RCC 7860 (cell line): ENCODE measurements at regions not wholly inside any gene's neighbourhood (a gene's known extent, or its start where the extent isn't known, plus 50 kb on each side); places are given as distances from the start of the nearest gene placed in this dataset.

Experiments
- DNase-seq: peaks from one replicate; pipeline ENCODE4 v3.0.0-alpha.2; 2015; ENCODE audit warnings: low spot score
- FAIRE-seq: peaks from 2 replicates; lab custom pipeline; 2012; peaks lifted over from hg19 to GRCh38; lab: Jason Lieb, UNC

DNA sequence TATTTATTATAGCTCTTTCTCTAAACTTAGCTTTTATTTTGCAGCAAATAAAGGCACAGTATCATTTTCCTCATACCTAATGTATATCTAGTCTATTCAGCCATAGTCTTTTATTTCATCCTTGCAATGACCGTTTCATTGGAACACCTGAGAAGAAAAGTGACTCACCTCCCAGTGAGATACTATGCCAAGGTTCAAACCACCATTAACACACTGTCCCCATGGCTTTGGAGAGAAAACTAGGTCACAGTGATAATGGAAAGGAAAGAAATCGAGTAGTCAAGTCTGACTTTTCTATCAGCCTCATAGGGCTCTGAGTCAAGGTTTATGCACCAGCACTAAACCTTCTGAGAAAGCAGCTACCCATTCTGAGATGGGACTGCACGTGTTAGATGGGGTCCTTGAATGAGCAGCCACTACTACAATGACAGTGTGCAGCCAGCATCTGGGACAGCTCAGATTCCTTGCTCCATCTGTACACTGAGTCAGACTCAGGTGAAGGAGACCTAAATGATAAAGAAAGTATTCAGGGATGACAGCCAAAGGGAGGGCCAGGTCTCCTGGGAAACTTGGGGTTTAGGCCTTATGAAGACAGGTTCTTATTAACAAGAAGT is 971.1 kb upstream of the ACVR2A start:
- DNase-seq = no peak

DNA sequence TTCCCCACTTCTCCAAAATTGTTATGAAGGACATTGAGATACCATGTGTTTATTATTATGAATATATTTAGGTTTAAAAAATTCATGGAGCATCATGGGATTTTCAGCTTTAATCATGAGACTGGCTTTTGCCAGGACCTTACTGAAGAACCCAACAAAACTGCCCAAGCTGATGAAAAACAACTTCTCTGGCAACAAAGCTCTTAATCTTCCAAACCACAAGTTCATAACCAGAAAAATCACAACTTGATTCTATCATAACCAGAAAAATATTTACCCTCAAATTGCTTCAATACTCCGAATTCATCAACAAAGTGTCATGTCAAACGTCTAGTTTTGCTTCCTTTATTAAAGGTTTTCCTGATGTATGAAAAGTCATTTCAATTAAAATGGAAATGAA is 971.8 kb upstream of the ACVR2A start:
- DNase-seq (no peak), FAIRE-seq (no peak)

More for the DNA sequence above, 971.1 kb upstream of the ACVR2A start:
- no peak for FAIRE-seq

DNA sequence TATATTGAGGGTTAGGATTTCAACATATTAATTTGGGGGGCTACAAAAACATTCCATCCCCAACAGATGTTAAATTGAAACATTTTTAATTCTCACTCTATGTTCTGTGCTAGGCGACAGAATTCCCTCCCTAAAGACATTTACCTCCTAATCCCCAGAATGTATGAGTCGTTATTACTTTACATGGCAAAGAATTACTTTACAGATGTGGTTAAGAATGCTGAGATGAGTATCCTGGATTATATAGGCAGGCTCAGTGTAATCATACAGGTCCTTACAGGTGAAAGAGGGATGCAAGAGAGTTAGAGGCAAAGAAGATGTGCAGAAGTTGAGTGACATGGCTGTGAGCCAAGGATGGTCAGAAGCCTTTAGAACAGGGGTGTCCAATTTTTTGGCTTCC is 974.1 kb upstream of the ACVR2A start:
- FAIRE-seq (no peak), DNase-seq (no peak)

DNA sequence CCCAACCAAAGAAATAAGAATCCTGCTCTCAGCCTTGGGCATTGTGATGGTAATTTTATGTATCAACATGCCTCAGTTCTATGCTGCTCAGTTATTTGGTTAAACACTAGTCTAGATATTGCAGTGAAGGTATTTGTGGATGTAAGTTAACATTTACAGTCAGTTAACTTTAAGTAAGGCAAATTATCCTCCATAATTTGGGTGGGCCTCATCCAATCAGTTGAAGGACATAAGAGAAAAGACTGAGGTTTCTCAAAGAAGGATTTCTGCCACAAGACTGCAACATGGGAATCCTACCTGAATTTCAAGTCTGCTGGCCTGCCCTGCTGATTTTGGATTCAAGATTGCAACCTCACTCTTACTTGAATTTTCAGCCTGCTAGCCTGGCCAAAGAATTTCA is 975.5 kb upstream of the ACVR2A start:
- no peak for DNase-seq
- FAIRE-seq = no peak

DNA sequence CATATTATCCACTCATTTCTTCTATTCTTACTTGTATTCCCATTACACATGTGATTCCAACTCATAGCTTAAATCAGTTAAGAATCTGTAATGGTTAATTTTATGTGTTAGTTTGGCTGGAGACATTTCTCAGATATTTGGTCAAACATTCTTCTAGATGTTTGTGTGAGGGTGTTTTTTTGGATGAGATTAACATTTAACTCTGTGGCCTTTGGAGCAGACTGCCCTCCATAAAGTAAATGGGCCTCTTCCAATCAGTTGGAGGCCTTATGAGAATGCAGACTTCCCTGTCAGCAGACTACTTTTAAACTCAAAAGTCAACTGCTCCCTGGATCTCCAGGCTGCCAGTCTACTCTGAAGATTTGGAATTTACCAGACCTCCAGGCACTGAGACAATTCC is 976.8 kb upstream of the ACVR2A start:
- no peak for DNase-seq

DNA sequence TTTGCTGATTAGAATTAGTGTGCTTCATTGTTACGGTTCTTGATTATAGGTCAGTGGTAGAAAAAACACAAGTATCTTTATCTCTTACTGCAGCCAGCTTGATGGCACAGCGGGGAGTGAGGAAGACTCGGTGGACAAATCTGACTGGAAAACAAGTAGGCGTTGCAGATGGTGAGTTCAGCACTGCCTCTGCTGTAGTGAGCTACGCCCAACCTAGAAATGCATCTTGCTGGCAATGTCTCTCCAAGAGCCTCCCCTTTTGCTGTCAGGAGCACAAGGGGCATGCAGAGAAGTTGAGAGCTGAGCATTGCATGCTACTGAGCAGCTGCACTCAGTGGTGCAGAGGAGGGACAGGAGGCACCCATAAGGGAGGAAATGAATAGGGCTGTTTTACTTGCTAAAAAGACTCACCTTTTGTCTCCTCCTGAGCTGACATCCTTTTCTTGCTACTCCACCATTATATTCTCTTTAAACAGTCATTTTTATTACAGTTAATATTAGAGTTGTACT is 977.3 kb upstream of the ACVR2A start:
- FAIRE-seq (no peak), DNase-seq (no peak)

More for the DNA sequence above, 976.8 kb upstream of the ACVR2A start:
- FAIRE-seq = no peak

DNA sequence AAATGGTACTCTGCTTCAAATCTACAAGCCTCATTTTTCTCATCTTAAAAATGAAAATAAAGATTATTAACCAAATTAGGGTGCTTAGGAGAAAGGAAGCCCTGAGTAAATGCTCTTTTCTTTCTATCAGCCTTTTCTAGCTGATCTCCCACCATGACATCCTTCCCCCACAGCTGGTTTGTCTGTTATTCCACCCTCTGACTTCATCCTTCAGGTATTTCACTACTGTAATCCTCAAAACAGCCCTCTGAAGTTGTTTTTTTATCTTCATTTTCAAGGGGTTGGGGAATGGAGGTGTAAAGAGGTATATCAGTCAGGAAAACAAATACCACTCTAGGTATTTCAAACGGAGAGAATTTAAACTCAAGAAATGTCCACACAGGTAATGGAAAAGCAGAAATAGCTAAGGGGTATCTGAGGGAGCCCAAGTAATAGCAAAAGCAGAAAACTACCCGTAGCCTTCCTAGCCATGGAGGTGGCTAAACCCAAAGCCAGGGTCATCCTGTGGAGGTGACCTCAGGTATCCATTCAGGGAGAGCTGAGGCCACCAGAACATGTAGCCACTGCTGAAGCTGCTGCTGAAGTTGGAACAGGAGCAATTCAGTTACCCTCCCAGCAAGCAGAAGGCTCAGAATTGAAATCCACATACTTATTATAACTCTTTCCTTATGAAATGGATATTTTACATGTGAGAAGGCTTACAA is 990.9 kb upstream of the ACVR2A start:
- no peak for DNase-seq
- FAIRE-seq = no peak

DNA sequence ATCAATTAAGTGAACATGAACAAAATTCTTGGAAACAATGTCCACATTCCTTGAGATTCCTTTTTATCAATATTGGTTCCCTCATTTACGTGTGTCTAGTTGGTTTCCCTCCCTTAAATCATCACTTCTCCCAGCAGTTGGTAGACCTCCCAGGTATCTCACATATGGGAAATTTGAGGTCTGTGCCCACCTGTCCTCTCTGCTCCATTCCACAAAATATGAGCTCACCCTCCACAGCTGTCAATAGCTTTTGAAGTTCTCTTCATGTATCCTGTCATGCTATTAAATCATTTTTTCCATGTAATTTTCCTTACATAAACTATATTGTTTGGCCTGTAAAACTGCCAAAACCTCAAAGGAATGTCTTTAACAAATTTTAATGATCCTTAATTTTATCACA is 992.2 kb upstream of the ACVR2A start:
- no peak for FAIRE-seq
- no peak for DNase-seq

DNA sequence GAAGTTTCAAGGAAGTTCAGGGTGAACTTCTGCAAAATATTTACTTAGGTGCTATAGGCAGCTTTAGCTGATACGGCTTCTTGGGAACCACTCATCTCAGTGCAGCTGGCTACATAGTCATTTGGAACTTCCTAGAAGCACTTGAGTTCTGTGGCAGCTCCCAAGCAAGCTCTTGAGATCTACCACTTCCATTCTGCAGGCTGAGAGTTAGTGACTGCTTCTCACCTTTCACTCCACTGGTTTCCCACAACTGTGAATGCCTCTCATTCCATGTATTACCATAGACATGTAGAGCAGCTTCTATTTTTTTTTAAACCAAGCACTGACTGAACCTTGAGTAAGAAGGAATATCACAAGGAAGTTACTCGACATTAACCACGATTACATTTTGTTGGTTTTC is 994.1 kb upstream of the ACVR2A start:
- FAIRE-seq (no peak), DNase-seq (no peak)

DNA sequence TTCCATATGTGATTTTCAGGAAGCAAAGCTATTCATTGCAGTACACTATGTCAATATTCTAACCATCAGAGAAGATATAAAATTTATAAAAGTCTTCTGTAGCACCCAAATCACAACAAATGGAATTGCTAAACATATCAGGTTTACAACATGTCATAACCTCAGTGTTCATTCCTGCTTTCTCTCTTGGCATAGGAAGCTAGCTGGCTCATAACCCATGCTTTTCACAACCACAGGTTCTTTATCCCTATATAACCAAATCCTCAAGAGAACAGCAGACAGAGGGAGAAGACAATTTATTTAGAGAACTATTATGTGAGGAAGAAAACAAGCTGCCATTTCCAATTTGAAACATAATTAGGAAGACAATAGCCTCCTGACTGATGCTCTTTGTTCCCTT is 997.0 kb upstream of the ACVR2A start:
- no peak for DNase-seq
- no peak for FAIRE-seq

DNA sequence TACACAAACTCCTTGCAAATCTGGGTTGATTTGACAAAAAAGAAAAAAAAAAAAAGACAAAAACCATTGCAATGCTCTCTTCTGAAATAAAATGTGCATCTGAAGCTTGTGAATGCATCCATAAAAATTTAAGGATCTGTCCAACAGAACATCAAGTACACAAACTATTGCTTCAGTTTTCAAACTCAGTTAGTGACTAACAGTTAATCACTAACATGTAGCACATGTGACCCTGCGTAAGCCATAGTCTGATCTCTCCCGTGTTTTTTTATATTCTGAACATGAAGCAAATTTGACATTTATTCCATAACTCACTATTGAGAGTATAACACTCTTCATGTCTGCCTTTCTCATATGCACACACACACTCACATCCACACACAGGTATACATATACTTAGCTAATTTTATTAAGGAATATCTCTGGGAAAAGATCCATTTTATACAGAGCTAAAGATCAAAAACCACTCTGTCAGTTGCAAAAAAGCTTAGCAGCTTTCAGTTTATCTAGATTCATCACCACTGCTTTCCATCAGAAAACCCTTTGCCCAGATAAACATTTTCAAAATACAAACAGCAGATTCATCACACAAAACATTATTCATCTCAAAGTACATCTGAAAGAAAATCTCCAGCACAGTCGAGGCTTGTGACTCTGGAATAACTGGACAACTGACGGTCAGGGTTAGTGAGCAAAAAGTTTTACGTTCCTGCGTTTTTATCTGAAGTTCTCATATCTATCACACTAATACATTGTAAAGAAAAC is 1000.4 kb upstream of the ACVR2A start:
- FAIRE-seq (no peak), DNase-seq (no peak)

DNA sequence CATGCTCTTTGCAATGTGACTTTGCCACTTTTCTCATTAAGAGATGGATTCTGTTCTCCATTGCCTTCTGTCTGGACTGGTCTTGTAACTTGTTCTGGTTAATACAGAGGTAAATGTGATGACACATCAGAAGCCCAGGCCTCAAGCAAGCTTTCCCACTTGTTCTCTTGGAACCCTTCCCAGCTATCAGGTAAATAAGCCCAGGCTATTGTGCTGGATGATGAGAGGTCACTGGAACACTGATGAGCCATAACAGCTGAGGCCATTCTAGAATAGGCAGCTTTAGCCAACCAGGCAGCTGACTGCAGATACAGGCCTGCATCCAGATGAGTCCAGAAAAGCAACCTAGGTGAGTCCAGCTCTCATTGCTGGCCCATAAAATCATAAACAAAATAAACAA is 1007.0 kb upstream of the ACVR2A start:
- FAIRE-seq (no peak), DNase-seq (no peak)

DNA sequence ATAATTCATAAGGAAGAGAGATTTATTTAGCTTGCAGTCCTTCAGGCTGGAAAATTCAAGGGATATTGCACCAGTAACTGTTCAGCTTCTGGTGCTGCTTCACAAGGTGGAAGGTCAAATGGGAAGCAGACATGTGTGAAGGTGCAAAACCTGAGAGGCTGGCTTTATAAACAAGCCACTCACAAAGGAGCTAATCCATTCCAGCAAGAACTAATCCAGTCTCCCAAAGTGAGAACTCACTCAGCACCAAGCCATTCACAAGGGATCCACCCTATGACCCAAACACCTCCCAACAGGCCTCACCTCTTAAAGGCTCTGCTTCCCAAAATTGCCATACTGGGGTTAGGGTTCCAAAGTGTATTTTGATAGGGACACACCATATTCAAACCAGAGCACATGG is 1018.4 kb upstream of the ACVR2A start:
- DNase-seq (no peak), FAIRE-seq (no peak)

DNA sequence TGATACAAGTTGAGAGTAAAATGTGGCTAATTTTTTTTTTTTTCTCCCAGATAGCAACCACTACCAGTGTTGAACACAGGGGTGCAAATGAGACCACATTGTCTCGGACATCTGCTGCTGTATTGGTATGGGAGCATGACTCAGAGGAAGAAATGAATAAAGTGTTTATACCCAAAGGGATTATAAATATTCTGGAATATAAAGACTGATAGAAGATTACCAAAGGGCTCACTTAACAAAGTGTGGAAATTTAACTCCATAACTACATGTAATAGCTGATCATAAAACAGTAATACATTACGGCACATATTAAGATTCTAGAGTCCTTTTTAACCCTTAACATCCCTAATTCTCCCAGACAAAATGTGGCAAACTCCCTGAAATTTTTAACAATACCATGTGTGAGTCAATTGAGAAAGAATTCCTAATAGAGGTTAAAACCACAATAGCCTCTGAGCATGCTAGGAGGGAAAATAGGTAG is 1023.0 kb upstream of the ACVR2A start:
- DNase-seq (no peak), FAIRE-seq (no peak)

DNA sequence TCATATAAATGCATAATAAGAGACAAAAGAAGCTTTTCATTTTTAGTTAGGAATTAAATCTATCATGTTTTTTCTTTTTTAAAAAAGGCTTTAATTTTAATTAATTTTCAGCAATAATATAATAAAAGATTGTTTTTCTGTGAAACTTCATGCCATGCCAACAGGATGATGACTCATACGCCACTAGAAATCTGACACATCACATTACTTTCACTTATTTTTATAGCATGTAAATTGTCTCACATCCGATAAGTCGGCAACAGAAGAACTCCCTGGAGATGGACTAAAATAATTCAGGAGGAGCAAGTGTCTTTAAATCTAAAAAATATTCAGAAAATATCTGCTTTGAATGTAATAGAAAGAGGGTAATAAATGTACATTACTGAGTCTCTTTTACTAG is 1024.2 kb upstream of the ACVR2A start:
- FAIRE-seq (no peak), DNase-seq (no peak)

DNA sequence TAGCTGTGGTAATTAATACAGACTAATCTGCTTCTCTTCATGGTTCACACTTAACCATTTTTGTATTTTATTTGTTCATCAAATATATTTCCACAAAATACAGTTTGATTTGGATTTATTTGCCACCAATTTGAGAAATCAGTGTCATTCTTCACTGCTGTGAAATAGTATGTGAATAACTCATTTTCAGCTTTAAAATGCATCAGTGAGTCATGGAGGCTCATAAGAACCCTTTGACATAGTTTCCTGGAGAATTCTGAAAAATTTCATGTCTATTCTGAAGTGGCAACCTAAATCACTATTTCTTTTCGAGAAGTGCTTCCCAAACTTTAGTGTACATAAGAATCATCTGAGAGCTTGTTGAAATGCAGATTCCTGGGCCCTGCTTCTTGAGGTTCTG is 1026.7 kb upstream of the ACVR2A start:
- FAIRE-seq (no peak), DNase-seq (no peak)

DNA sequence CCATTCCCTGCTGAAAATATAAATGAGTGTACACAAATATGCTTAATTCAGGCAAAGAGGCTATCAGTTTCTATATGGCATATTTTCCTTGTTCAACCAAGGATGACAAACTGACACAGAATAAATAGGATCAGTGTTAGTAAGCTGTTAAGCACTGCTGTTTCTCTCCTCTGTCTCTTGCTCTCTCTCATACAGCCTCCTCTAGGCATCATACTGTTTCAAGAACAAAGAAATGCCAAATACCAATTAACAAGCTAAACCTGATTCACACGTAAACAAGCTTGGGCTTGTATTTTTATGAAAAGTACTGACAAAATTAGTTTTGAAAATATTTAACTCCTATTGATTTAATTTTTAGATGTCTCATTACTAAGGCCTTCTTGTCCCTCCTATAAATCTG is 1027.2 kb upstream of the ACVR2A start:
- no peak for FAIRE-seq

DNA sequence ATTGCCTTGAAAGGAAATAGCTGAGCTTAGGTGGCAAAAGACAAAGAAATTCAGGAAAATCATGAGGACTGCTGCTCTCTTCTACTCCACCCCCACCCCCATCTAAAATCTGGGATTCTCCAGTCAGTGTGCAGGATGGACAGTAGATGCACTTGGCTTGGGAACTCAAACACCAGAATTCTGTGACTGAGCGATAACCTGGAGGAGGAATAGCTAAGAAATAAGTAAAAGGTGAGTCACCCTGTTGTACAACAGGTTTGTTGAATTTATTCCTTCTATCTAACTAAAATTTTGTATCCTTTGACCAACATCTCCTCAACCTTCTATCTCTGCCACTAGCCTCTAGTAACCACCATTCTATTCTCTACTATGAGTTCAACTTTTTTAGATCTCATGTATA is 1029.9 kb upstream of the ACVR2A start:
- DNase-seq (no peak), FAIRE-seq (no peak)

More for the DNA sequence above, 1027.2 kb upstream of the ACVR2A start:
- no peak for DNase-seq

DNA sequence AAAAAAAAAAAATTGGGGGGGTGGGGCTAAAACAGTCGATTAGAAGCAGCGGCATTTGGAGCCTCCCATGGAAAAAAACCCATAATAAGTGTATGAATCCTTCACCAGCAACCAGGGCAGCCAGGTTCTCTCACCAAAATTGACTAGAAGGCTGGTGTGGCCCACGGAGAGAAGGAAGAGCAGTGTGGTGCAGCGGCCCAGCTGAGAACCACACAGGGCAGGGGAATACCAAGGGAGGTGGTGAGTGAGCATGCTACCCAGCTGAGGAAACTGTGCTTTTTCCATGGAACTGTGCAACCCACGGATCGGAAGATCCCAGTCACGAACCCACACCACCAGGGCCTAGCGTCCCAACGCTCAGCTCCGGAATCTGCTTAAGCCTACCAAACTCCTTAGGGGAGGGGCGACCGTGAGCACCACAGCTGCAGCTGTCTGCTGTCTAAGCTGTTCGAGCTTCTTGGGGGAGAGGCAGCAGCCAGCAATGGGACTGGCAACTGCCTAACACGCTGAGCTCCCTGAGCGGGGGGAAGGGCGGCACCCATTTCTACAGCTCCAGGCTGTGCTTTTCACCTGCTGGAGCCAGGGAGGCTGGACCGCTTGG is 1037.2 kb upstream of the ACVR2A start:
- FAIRE-seq (no peak), DNase-seq (no peak)

DNA sequence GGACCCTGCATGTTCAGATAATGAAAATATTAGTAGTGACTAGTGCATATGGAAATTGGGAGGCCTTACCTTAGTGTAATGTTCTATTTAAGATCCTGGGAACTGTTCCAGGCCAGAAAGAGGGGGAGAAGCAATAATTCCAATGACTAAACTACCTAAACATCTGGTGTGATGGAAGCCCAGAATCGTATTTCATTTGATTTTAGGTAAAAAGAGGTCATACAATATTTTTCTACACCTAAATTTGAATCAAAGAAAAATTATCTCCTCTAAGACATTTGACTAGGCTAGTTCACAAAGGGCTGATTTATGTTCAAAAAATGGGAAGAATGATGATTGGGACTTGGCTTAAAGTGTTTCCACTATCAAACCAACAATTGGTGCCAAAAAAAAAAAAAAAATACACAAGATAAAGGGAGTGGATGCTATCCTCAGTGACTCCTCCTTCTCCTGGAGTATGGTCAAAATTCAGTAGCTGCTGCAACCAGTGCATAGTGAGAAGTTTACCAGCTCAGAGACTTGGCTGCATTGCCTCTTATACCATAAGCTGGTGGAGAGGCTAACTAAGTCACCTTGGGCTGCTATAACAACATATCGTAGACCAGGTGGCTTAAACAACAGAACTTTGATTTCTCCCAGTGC is 1038.3 kb upstream of the ACVR2A start:
- no peak for FAIRE-seq

DNA sequence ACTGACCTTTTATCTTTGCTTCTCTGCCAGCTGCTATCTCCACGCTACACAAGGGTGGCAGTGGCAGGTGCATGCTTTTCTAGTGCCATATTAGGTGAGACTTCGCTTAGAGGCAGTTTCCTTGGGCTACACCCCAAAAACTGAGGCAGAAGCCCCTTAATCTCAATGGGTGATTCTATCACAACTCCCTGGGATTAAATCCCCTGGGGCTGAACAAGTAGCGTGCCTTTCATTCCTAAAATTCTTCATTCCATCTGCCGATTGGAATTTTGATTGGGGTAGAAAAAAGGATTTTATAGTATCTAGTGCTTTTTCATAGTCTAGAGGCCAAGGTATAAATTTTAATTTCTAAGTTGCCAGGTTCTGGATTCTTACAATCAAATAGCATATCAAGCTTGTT is 1040.5 kb upstream of the ACVR2A start:
- FAIRE-seq = no peak

More for the DNA sequence above, 1038.3 kb upstream of the ACVR2A start:
- no peak for DNase-seq

More for the DNA sequence above, 1040.5 kb upstream of the ACVR2A start:
- DNase-seq = no peak
